GM23338 (cell line): ENCODE measurements at regions not wholly inside any gene's neighbourhood (a gene's known extent, or its start where the extent isn't known, plus 50 kb on each side); places are given as distances from the start of the nearest gene placed in this dataset.

Source experiments
- ATAC-seq: fragments of 200-7000 bp; cut with Tn5 transposase; 3 replicates; pipeline ENCODE4 v1.9.1; 2020
- DNase-seq: peaks from one replicate; pipeline ENCODE4 v3.0.0-alpha.2; 2015; ENCODE audit warnings: low spot score
- H2AFZ ChIP-seq: fragments of 200-600 bp; sonication (generic); 2 replicates; pipeline ENCODE4 v1.8.0; 2016; ENCODE audit warnings: antibody characterized with exemption, mild to moderate bottlenecking, moderate library complexity
- H3F3A ChIP-seq: fragments of 200-600 bp; sonication (generic); replicated peaks from 2 replicates; pipeline ENCODE4 v1.8.0; 2017; ENCODE audit warnings: antibody characterized with exemption, mixed run types, low read depth
- H3K27ac ChIP-seq: fragments of 200-600 bp; sonication (generic); 2 replicates; pipeline ENCODE4 v1.6.1; 2016; ENCODE audit warnings: low read depth
- H3K27me3 ChIP-seq: fragments of 200-600 bp; sonication (generic); 2 replicates; pipeline ENCODE4 v1.8.0; 2016; ENCODE audit warnings: mild to moderate bottlenecking, mixed run types, moderate library complexity; ENCODE audit not compliant: insufficient read depth
- H3K36me3 ChIP-seq: fragments of 200-600 bp; sonication (generic); 2 replicates; pipeline ENCODE4 v1.8.0; 2016; ENCODE audit warnings: mild to moderate bottlenecking; ENCODE audit not compliant: insufficient read depth
- H3K4me1 ChIP-seq: fragments of 200-600 bp; sonication (generic); 2 replicates; pipeline ENCODE4 v1.8.0; 2016; ENCODE audit warnings: mild to moderate bottlenecking, moderate library complexity; ENCODE audit not compliant: insufficient read depth
- H3K4me2 ChIP-seq: fragments of 200-600 bp; sonication (generic); 2 replicates; pipeline ENCODE4 v1.7.1; 2017; ENCODE audit warnings: mixed run types
- H3K4me3 ChIP-seq: fragments of 200-600 bp; sonication (generic); 2 replicates; pipeline ENCODE4 v1.6.1; 2016; ENCODE audit warnings: mixed run types
- H3K79me2 ChIP-seq: fragments of 200-600 bp; sonication (generic); replicated peaks from 2 replicates; pipeline ENCODE4 v1.8.0; 2017; ENCODE audit warnings: mild to moderate bottlenecking; ENCODE audit not compliant: insufficient read depth
- H3K9me2 ChIP-seq: fragments of 200-600 bp; sonication (generic); 2 replicates; pipeline ENCODE4 v1.8.0; 2017; ENCODE audit not compliant: insufficient read depth
- H4K20me1 ChIP-seq: fragments of 200-600 bp; sonication (generic); replicated peaks from 2 replicates; pipeline ENCODE4 v1.8.0; 2017; ENCODE audit warnings: mild to moderate bottlenecking; ENCODE audit not compliant: insufficient read depth
- H3K27ac Mint-ChIP-seq: 2 replicates; pipeline ENCODE4 v1.8.0; 2020; ENCODE audit warnings: inconsistent platforms, mild to moderate bottlenecking, moderate library complexity, mixed read lengths
- H3K27me3 Mint-ChIP-seq: 3 replicates; pipeline ENCODE4 v1.8.0; 2022; ENCODE audit warnings: low read depth, mild to moderate bottlenecking, moderate library complexity, mixed read lengths, inconsistent platforms; ENCODE audit not compliant: insufficient read depth, poor library complexity
- H3K36me3 Mint-ChIP-seq: 3 replicates; pipeline ENCODE4 v1.8.0; 2021; ENCODE audit warnings: low read depth, mild to moderate bottlenecking, inconsistent platforms, moderate library complexity, mixed read lengths
- H3K4me1 Mint-ChIP-seq: 3 replicates; pipeline ENCODE4 v1.8.0; 2020; ENCODE audit warnings: mild to moderate bottlenecking, inconsistent platforms, mixed read lengths
- H3K4me3 Mint-ChIP-seq: 3 replicates; pipeline ENCODE4 v1.8.0; 2021; ENCODE audit warnings: moderate library complexity, mild to moderate bottlenecking, inconsistent platforms, mixed read lengths
- H3K9me3 Mint-ChIP-seq: 3 replicates; pipeline ENCODE4 v1.8.0; 2020; ENCODE audit warnings: moderate library complexity, mild to moderate bottlenecking, inconsistent platforms, mixed read lengths
- CREB1 ChIP-seq: fragments of 250-450 bp; sonication (Bioruptor Pico); IDR thresholded peaks from 2 replicates; pipeline ENCODE4 v1.5.0; 2020; ENCODE audit warnings: low read depth, mild to moderate bottlenecking, moderate library complexity
- EZH2phosphoT487 ChIP-seq: fragments of 200-600 bp; sonication (generic); IDR thresholded peaks from one replicate; pipeline ENCODE4 v1.8.1; 2018; ENCODE audit warnings: antibody characterized with exemption; ENCODE audit not compliant: unreplicated experiment
- POLR2AphosphoS5 ChIP-seq: IDR thresholded peaks from 2 replicates; pipeline ENCODE4 v1.6.1; 2016; ENCODE audit warnings: antibody characterized with exemption, low read depth
- ZNF114 ChIP-seq: fragments of 250-450 bp; sonication (Bioruptor Pico); IDR thresholded peaks from 2 replicates; pipeline ENCODE4 v1.5.0; 2020; ENCODE audit warnings: mild to moderate bottlenecking, moderate library complexity
- ZNF331 ChIP-seq: fragments of 250-450 bp; sonication (Bioruptor Pico); IDR thresholded peaks from 2 replicates; pipeline ENCODE4 v1.5.0; 2020; ENCODE audit warnings: low read depth, mild to moderate bottlenecking, moderate library complexity
- TF ChIP-seq, protein P1 (sequence below): IDR thresholded peaks from 2 replicates; pipeline ENCODE4 v1.6.1; 2016; ENCODE audit warnings: antibody characterized with exemption
- TF ChIP-seq, protein P2 (sequence below): fragments of 250-450 bp; sonication (Bioruptor Pico); IDR thresholded peaks from 2 replicates; pipeline ENCODE4 v1.5.0; 2020; ENCODE audit warnings: mild to moderate bottlenecking, moderate library complexity

DNA sequence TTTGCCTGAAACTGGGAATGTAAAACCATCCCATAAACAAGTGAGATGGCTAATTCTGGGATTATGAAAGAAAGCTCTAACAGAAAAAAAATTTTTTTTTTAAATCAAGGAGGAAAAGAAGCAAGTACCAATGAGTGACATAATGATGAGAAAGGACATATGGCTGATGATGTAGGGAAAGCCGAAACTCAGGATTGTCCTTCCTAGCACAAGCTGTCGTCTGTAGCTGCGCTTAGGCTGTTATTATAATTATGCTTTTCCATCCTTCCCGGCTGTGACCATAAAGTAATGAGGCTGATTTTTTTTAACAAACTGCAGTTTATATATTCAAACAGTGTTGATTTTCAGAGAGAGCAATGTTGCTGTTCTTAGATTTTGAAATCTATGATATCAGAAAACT lies 209.8 kb upstream of the NOCT start:
- H4K20me1 ChIP-seq, result no peaks in the 10 kb centered on the region
- H3K4me2 ChIP-seq, result no peak overlapping the region
- H3K27me3 ChIP-seq, result no peaks in the 10 kb centered on the region
- H3K27ac Mint-ChIP-seq, result no peak overlapping the region
- ATAC-seq, result no peak
- no peaks in the 10 kb centered on the region for H3K4me1 ChIP-seq
- no peak overlapping the region for H3K4me3 ChIP-seq
- no peak overlapping the region for H3K4me3 Mint-ChIP-seq
- no peaks in the 10 kb centered on the region for H3K79me2 ChIP-seq
- TF ChIP-seq ZNF331 (CRISPR knock-in tag) (no peak), ZNF114 (CRISPR knock-in tag) (no peak), CREB1 (CRISPR knock-in tag) (no peak), EZH2phosphoT487 (no peak), POLR2AphosphoS5 (no peak)
- TF ChIP-seq, protein P1, sequence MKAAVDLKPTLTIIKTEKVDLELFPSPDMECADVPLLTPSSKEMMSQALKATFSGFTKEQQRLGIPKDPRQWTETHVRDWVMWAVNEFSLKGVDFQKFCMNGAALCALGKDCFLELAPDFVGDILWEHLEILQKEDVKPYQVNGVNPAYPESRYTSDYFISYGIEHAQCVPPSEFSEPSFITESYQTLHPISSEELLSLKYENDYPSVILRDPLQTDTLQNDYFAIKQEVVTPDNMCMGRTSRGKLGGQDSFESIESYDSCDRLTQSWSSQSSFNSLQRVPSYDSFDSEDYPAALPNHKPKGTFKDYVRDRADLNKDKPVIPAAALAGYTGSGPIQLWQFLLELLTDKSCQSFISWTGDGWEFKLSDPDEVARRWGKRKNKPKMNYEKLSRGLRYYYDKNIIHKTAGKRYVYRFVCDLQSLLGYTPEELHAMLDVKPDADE, result no peak
- TF ChIP-seq, protein P2, sequence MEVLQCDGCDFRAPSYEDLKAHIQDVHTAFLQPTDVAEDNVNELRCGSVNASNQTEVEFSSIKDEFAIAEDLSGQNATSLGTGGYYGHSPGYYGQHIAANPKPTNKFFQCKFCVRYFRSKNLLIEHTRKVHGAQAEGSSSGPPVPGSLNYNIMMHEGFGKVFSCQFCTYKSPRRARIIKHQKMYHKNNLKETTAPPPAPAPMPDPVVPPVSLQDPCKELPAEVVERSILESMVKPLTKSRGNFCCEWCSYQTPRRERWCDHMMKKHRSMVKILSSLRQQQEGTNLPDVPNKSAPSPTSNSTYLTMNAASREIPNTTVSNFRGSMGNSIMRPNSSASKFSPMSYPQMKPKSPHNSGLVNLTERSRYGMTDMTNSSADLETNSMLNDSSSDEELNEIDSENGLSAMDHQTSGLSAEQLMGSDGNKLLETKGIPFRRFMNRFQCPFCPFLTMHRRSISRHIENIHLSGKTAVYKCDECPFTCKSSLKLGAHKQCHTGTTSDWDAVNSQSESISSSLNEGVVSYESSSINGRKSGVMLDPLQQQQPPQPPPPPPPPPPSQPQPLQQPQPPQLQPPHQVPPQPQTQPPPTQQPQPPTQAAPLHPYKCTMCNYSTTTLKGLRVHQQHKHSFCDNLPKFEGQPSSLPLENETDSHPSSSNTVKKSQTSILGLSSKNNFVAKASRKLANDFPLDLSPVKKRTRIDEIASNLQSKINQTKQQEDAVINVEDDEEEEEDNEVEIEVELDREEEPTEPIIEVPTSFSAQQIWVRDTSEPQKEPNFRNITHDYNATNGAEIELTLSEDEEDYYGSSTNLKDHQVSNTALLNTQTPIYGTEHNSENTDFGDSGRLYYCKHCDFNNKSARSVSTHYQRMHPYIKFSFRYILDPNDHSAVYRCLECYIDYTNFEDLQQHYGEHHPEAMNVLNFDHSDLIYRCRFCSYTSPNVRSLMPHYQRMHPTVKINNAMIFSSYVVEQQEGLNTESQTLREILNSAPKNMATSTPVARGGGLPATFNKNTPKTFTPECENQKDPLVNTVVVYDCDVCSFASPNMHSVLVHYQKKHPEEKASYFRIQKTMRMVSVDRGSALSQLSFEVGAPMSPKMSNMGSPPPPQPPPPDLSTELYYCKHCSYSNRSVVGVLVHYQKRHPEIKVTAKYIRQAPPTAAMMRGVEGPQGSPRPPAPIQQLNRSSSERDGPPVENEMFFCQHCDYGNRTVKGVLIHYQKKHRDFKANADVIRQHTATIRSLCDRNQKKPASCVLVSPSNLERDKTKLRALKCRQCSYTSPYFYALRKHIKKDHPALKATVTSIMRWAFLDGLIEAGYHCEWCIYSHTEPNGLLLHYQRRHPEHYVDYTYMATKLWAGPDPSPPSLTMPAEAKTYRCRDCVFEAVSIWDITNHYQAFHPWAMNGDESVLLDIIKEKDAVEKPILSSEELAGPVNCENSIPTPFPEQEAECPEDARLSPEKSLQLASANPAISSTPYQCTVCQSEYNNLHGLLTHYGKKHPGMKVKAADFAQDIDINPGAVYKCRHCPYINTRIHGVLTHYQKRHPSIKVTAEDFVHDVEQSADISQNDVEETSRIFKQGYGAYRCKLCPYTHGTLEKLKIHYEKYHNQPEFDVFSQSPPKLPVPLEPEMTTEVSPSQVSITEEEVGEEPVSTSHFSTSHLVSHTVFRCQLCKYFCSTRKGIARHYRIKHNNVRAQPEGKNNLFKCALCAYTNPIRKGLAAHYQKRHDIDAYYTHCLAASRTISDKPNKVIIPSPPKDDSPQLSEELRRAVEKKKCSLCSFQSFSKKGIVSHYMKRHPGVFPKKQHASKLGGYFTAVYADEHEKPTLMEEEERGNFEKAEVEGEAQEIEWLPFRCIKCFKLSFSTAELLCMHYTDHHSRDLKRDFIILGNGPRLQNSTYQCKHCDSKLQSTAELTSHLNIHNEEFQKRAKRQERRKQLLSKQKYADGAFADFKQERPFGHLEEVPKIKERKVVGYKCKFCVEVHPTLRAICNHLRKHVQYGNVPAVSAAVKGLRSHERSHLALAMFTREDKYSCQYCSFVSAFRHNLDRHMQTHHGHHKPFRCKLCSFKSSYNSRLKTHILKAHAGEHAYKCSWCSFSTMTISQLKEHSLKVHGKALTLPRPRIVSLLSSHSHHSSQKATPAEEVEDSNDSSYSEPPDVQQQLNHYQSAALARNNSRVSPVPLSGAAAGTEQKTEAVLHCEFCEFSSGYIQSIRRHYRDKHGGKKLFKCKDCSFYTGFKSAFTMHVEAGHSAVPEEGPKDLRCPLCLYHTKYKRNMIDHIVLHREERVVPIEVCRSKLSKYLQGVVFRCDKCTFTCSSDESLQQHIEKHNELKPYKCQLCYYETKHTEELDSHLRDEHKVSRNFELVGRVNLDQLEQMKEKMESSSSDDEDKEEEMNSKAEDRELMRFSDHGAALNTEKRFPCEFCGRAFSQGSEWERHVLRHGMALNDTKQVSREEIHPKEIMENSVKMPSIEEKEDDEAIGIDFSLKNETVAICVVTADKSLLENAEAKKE (CRISPR knock-in tag), result no peak
- no peaks in the 10 kb centered on the region for H3K36me3 Mint-ChIP-seq
- no peak for DNase-seq
- H3K27me3 Mint-ChIP-seq, result no peaks in the 10 kb centered on the region
- no peak overlapping the region for H3K27ac ChIP-seq
- peaks cover 5% of the 10 kb centered on the region; the same call in 1 of the 3 replicates for H3K4me1 Mint-ChIP-seq
- peak overlapping the region; percentile 63; the same call in 1 of the 2 replicates for H2AFZ ChIP-seq
- H3K9me2 ChIP-seq, result 0 out of 2 replicates have a peak, but pooled peaks cover 4% of the 10 kb centered on the region
- no peaks in the 10 kb centered on the region for H3K36me3 ChIP-seq
- no peaks in the 10 kb centered on the region for H3F3A ChIP-seq
- H3K9me3 Mint-ChIP-seq, result no peaks in the 10 kb centered on the region
